ENCODE measurements at regions not wholly inside any gene's neighbourhood (a gene's known extent, or its start where the extent isn't known, plus 50 kb on each side); places are given as distances from the start of the nearest gene placed in this dataset.

DNA sequence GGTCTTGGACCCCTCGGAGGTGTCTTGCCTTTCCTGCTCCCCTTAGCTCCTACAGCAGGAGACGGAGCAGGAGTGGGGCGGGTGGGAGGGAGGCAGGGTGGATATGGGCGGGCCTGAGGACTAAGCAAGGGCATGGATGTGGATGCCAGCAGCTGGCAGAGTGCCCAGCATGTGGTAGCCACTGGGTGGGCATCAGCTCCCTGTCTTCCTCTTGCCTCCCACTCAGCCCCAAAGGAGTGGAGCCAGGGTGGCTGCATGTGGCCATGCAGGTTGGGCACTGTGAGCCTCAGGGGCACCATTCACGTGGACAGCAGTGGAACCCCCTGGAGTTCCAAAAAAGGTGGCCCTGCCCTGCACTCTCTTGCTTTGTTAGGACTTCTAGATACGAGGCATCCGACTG, 90.1 kb upstream of the TBCA start:
- BruUV-seq (replicated peaks) = no TSS peak
- Histone ChIP-seq H2AFZ (ENCODE audit: low read length) (no peak overlapping the region), H3K9me2 (ENCODE audit: insufficient read depth, low read length) (no peaks in the 10 kb centered on the region), H3K27ac (ENCODE audit: low read depth, low read length, poor library complexity, severe bottlenecking) (no peak overlapping the region), H4K20me1 (ENCODE audit: insufficient read depth, low read length) (no peaks in the 10 kb centered on the region), H3K9me3 (ENCODE audit: low read length) (no peaks in the 10 kb centered on the region), H3K4me2 (ENCODE audit: low read length) (no peak overlapping the region), H3K4me3 (ENCODE audit: low read depth, low read length, poor library complexity, severe bottlenecking) (no peak overlapping the region), H3K36me3 (ENCODE audit: insufficient read depth, low read length) (no peaks in the 10 kb centered on the region), H3K4me1 (ENCODE audit: insufficient read depth, low read length, poor library complexity, severe bottlenecking) (no peaks in the 10 kb centered on the region), H3K79me2 (ENCODE audit: insufficient read depth, low read depth, low read length) (no peaks in the 10 kb centered on the region)
- intact Hi-C loops (cut with micrococcal nuclease; ENCODE audit: unreplicated experiment) = no loop called here
- no peak for TF ChIP-seq EZH2phosphoT487 (IDR thresholded peaks at IDR 0.05; ENCODE audit: borderline replicate concordance, low read depth, low read length)
- TF ChIP-seq, protein P1, sequence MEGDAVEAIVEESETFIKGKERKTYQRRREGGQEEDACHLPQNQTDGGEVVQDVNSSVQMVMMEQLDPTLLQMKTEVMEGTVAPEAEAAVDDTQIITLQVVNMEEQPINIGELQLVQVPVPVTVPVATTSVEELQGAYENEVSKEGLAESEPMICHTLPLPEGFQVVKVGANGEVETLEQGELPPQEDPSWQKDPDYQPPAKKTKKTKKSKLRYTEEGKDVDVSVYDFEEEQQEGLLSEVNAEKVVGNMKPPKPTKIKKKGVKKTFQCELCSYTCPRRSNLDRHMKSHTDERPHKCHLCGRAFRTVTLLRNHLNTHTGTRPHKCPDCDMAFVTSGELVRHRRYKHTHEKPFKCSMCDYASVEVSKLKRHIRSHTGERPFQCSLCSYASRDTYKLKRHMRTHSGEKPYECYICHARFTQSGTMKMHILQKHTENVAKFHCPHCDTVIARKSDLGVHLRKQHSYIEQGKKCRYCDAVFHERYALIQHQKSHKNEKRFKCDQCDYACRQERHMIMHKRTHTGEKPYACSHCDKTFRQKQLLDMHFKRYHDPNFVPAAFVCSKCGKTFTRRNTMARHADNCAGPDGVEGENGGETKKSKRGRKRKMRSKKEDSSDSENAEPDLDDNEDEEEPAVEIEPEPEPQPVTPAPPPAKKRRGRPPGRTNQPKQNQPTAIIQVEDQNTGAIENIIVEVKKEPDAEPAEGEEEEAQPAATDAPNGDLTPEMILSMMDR (conservative IDR thresholded peaks at IDR 0.05; ENCODE audit: low read length) = no peak
- DNase-seq (ENCODE audit: low spot score) = no peak
- POLR2A ChIA-PET = no interaction called here
- CTCF ChIA-PET (ENCODE audit: unreplicated experiment) = no interaction called here

- Histone ChIP-seq H3K9me3 (ENCODE audit: low read length) (no peaks in the 10 kb centered on the region), H3K36me3 (ENCODE audit: insufficient read depth, low read length) (no peaks in the 10 kb centered on the region), H3K4me2 (ENCODE audit: low read length) (no peak overlapping the region), H3K27ac (ENCODE audit: low read depth, low read length, poor library complexity, severe bottlenecking) (no peak overlapping the region), H3K79me2 (ENCODE audit: insufficient read depth, low read depth, low read length) (no peaks in the 10 kb centered on the region), H3K9me2 (ENCODE audit: insufficient read depth, low read length) (no peaks in the 10 kb centered on the region), H2AFZ (ENCODE audit: low read length) (no peak overlapping the region), H4K20me1 (ENCODE audit: insufficient read depth, low read length) (no peaks in the 10 kb centered on the region), H3K4me3 (ENCODE audit: low read depth, low read length, poor library complexity, severe bottlenecking) (no peak overlapping the region), H3K4me1 (ENCODE audit: insufficient read depth, low read length, poor library complexity, severe bottlenecking) (no peaks in the 10 kb centered on the region)
- ChIA-PET POLR2A (no interaction called here), CTCF (ENCODE audit: unreplicated experiment) (no interaction called here)
- DNase-seq (ENCODE audit: low spot score) = no peak
- TF ChIP-seq, protein P1 (conservative IDR thresholded peaks at IDR 0.05; ENCODE audit: low read length) = no peak
- no peak for TF ChIP-seq EZH2phosphoT487 (IDR thresholded peaks at IDR 0.05; ENCODE audit: borderline replicate concordance, low read depth, low read length)
- intact Hi-C loops (cut with micrococcal nuclease; ENCODE audit: unreplicated experiment) = no loop called here
- no TSS peak for BruUV-seq (replicated peaks)
Measured at GRCh38 chr5:77864997-77865396, 88.9 kb upstream of the TBCA start.

DNA sequence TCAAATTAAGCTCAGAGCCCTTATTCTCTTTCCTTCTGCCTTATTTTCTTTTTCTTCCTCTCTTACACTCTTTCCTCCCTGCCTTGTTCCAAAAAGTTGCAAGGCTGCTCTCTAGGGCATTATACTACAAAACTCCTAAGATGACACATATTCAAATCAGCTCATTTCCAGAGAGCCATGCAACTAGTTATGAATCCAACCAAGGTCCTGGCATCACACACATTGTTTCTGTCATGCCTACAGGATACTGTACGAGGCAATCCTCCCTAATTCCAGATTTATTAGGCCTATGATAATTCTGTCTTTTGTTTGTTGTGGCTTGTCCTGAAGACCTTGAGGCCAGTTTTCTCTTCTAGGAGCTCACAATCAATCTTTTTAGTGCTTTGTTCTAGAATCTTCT, 87.0 kb upstream of the TBCA start:
- no peak for DNase-seq (ENCODE audit: low spot score)
- intact Hi-C loops (cut with micrococcal nuclease; ENCODE audit: unreplicated experiment) = no loop called here
- Histone ChIP-seq H2AFZ (ENCODE audit: low read length) (no peak overlapping the region), H3K9me2 (ENCODE audit: insufficient read depth, low read length) (no peaks in the 10 kb centered on the region), H3K4me3 (ENCODE audit: low read depth, low read length, poor library complexity, severe bottlenecking) (no peak overlapping the region), H3K4me1 (ENCODE audit: insufficient read depth, low read length, poor library complexity, severe bottlenecking) (no peaks in the 10 kb centered on the region), H3K36me3 (ENCODE audit: insufficient read depth, low read length) (no peaks in the 10 kb centered on the region), H3K9me3 (ENCODE audit: low read length) (no peaks in the 10 kb centered on the region), H3K79me2 (ENCODE audit: insufficient read depth, low read depth, low read length) (no peaks in the 10 kb centered on the region), H4K20me1 (ENCODE audit: insufficient read depth, low read length) (no peaks in the 10 kb centered on the region), H3K4me2 (ENCODE audit: low read length) (no peak overlapping the region), H3K27ac (ENCODE audit: low read depth, low read length, poor library complexity, severe bottlenecking) (no peak overlapping the region)
- ChIA-PET POLR2A (interaction anchor here (1.5 to 1.6 kb wide), 2 partner anchors 10 to 28 kb away, joined by 3 to 4 read pairs; no protein-coding TSS in a partner anchor), CTCF (ENCODE audit: unreplicated experiment) (interaction anchor here (1.1 kb wide), 1 partner anchor 197 kb away, joined by 3 read pairs; no protein-coding TSS in a partner anchor)
- no TSS peak for BruUV-seq (replicated peaks)
- TF ChIP-seq, protein P1 (conservative IDR thresholded peaks at IDR 0.05; ENCODE audit: low read length) = no peak
- TF ChIP-seq EZH2phosphoT487 (IDR thresholded peaks at IDR 0.05; ENCODE audit: borderline replicate concordance, low read depth, low read length) = no peak

Measured in OCI-LY7 (cell line).